ENCODE measurements at regions not wholly inside any gene's neighbourhood (a gene's known extent, or its start where the extent isn't known, plus 50 kb on each side); places are given as distances from the start of the nearest gene placed in this dataset.
A peak's percentile ranks its signal among the peaks of the same experiment; 100 is the strongest.
"Not testable (repeated sequence)": the region's sequence is repeated elsewhere in the genome, so short reads cannot be mapped to it uniquely, and the experiment has no call there.

DNA sequence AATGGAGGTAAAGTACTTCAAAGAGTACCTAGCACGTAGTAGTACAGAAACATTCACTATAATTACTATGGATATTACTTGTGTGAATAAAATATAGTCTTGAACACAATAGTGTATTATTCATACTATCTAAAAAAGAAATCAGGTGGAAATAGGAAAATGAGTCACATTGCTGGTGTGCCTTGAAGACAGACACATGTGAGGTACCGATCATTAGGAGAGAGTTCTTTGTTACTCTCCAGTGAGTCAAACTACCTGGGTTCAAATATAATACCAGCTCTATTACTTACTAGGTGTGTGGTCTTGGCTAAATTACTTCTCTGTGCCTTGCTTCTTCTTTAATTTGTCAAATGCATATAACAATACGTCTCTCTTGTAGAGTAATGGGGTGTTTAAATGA, 50.8 kb upstream of the BEND6 start:
- DNase-seq: no peak

DNA sequence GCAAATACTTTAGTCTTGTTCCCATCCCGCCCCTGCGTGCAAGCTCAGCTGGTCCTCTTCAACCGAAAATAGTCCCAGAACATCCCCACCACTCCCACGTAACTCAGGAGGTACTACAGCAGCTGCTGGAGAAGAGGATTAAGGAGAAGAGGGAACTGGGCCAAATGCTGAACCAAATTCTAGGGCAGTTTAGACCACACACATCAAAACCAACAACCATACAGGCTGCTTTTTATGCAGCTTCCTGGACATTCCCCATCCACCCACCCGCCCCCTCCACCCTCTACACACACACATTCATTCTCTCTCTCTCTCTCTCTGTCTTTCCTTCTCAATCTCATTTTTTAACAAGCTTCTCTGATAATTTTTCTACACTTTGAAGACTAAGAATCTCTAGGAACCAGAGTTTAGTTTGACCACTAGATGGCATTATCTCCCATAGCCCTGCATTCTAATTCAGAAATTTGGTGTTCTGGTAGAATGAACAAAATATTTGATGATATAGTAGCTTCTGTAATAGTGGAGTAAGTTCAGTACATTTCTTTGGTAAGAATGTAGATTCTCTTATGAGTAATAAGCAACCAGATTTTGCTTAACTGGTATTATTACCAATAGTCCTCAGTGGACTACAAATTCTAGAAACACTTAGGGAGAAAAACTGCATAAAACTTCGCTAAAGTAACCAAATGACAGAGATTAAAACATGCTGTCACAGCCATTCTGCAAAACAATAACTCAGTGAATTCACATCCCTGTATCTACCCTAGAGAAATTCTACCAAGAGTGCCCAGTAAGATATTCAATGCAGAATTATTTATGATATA, 52.1 kb upstream of the BEND6 start:
- DNase-seq: peak; percentile 88

DNA sequence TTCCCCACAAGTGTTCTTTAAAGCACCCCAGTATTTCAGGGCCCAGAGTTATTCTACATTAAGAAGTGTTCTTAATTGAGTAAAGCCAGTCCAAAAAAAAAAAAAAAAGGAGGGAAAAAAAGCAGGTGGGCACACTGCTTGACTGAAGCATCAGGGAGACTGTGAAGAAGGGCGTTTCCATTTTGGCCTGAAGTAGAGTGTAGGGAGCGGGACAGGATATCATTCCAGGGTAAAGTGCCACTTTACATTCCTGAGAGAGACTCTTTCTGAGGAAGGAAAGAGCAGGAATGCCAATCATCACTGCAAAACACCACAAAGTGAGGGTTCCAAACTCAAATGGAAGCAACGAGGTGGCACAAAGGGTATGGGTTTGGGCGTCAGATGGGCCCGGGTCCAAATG, 54.1 kb upstream of the BEND6 start:
- no peak for DNase-seq

DNA sequence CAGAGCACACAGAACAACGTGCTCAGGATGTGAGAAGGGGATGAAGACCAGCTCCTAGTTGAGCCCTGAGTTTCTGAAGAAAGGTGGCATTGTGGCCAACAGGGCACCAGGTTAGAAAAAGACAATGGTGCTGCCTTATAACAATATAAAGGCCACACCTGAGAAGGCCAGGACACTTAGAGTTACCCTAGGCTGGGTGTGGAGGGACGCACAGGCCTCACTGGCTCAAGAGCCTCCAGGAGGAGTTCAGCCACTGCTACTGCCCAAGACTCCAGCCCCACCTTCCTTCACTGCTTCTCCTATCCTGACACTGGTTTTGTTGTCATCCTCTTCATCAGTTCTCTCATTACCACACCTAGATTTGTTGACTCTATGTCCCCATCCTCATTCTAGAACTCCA, 55.2 kb upstream of the BEND6 start:
- no peak for DNase-seq

DNA sequence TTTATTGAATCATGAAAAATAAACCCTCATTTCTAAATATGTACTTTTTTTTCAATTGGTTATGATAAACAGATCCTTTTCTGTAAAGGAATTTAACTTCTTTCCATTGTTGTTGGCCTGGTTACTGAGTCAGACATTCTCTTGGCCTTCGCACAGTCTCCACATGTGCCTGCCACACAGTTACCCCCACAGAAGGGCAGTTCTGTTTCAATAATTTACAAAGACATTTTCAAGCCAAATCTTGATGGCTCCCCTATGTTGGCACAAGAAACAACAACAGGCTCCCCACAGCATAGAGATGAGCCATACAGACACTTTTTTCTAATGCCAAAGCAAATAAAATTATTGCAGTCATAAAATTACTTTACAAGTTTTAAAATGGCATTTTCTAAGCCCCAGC, 55.6 kb upstream of the BEND6 start:
- DNase-seq: peak; percentile 43

DNA sequence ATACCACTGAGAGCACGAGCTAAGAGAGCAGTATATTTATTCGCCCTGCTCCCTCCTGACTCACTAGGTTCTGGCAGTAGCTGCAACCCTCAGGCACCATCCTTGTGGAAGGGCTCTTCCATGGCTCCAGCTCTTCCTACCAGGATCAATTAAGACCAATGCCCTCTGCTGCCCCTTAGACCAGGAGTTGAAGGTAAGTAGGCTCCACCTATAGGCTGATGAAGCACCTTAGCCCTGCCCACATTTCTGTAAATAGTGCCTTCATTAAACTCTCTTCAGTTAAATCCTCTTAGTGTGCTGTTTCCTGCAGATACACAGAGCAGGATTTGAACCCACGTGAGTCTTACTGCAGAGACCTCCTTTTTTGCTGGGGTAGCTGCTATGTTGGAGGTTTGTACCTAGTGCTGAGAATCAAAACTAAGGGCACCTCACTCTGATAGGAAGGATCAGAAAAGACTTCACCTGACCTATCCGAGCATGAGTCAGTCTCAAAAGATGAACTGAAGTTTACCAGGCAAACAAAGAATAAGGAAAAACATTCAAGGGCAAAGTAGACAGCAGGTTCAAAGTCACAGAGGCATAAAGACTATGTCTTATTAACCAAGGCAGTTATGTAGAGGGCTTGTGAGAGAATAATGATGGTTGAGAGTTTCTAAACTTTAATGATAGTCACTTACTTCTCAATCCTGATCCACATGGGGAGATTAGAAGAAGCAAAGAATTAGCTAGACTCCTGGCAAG, 56.9 kb upstream of the BEND6 start:
- DNase-seq: no peak

DNA sequence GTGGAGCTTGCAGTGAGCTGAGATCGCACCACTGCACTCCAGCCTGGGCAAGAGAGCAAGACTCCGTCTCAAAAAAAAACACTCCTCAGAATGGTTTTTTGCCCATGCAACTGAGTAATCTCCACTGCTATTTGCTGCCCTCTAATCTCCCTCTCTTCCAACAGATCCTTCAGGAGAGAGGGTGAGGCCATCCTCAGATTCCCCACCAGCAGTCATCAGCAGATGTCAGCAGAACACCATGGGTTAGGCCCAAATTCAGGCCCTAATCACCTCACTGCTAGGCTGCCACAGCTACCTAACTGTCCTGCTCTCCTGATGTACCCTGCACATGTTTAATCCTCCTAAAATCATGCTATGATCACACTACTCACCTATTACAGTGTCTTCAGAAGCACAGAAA, 63.2 kb upstream of the BEND6 start:
- DNase-seq: peak; percentile 44

DNA sequence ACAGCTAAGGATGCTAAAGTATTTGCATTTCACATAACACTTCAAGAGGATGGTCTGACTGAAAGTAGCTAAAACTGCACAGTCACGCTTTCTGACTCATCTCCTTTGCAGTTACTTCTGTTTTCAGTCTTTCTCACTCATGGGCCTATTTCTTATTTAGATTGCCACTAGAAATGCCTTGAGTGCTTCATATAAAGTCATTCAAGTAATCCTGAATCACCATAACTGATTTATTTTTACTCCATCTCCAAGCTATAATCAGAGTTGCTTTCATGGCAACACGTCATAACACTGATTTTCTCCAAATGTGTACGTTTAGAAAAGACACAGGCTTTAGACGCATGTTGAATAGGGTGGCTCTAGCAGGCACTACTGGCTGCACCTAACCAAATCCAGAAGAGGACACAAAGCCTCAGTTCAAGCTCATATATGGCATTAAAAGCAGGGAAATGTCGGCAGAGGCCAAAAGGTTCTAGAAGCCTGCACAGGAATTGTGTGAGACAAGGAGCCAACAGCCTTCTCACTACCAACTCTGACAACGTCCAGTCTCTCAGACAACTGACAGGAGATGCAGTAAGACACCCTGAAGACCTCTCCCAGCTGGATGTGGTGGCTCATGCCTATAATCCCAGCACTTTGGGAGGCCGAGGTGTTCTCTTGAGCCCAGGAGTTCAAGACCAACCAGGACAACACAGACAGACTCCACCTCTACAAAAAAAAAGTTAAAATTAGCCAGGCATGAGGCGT, 64.1 kb upstream of the BEND6 start:
- peak; percentile 93 for DNase-seq

DNA sequence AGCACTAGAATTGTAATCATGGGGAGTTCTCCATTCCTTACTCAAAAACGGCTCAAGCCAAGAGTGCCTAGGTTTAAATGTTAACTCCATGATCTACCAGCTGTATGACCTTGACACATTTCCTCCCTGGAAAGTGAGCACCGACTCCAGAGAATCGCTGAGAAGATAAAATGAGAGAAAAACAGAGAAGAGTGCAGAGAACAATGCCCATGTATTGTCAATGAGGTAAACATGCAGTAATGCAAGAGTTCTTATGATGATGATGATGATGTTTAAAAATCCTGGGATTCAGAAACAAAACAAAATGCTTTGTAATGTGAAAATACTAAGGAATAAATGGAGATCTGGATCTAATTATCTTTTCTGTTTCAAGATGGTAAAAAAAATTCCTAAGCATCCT, 64.8 kb upstream of the BEND6 start:
- no peak for DNase-seq

DNA sequence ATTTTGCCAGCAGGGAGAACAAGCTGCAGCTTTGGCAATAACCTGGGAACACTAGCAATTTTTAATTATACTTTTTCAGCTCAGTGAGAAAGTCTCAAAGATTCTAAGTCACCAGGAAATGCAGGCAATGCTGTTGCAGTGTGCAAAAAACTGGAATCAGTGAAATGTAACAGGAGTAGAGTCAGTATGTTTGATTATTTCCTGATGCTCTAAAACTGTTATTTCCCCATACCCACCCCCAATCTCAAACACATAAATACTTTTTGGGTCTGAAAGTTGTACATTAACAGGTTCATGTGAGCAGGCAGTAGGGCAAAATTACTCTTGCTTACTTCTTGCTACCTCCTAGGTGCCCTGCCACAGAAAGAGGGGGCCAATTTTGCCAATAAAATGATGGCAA, 65.4 kb upstream of the BEND6 start:
- DNase-seq: no peak

DNA sequence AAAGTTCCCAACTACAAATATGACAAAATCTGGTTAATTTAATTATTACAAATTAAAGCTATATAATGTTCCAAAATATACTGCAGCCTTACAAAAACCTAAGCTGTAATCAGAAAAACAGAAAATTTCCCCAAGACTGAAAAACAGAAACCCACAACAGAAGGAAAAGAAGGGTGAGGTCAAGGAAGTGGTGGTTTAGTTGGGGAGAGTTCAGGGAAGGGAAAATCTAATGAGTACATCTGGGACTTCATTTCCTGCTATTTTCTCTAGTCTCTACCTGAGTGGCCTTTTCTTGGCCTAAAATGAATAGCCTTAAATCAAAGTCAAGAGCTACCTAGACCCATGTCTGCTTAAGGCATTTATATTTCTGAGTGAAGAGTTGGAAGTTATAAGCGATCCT, 66.2 kb upstream of the BEND6 start:
- DNase-seq: no peak

DNA sequence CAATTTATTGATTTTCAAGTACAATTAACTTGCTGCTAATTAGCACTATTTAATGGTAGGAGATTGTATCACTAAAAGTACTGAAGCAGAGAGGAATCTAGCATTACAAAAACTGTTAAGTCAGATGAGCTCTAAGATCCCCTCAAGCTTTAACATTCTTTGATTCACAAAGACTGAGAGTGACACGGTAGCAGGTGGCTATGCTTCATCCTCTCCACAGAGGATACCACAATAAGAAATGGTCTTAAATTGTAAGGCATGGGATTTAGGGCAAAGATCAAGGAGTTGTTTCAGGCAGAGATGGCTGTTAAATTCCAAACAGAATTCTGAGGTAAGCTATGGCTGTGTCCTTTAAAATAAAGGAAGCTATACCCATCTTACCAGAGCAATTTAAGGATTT, 67.8 kb upstream of the BEND6 start:
- DNase-seq: no peak

DNA sequence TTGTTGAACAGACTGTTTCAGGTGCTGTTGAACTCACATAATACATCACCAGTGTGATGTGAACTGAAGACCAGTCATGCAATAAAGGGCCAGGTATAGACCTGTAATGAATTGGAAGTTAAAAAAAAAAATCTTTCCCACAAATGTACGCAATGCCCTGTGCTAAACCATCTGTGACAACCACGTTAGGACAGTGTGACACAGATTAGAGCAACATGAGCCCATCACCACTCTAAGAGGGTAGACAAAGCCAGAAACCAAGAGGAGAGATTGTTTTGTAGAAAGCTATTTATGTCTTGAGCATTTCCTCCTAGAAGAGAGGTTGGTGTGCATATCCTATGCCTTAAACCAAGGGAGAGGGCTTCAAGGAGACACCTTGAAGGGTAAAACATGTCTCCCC, 77.0 kb upstream of the BEND6 start:
- DNase-seq: no peak

DNA sequence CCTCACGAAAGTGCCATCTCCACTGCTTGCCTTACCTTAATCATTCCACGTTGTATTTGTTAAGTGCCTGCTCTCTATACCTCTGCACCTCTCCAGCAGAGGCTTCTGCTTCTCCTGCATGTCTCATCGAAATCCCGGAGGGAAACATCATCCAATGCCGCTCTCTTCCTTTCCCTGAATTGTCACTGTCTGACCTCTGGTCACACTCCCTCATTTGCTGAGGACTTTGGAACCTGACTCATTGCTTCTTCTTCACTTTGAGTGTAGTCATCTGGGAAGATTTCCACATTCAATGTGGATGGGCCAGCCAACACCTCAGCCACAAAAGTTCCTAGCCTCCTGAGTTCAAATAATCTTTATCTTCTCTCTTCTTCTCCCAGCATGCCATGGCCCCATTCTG, 78.9 kb upstream of the BEND6 start:
- no peak for DNase-seq

DNA sequence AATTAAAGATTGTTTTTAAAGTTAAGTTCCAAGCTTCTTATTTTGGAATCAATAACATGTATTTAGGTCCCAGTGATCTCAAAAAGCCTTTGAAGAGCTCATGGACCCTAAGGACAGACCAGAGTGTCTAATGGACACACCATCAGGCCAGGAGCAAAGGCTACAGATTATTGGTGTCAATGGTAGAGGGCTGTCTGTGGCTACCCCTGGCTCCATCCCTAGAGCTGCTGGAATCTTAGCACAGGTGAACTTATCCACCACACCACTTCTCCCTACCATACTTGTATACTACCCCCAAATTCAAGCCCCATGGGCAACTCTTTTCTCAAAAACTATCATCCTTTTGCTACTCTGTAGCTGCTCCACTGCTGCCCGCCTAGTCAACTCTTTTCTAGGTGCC, 79.4 kb upstream of the BEND6 start:
- no peak for DNase-seq

DNA sequence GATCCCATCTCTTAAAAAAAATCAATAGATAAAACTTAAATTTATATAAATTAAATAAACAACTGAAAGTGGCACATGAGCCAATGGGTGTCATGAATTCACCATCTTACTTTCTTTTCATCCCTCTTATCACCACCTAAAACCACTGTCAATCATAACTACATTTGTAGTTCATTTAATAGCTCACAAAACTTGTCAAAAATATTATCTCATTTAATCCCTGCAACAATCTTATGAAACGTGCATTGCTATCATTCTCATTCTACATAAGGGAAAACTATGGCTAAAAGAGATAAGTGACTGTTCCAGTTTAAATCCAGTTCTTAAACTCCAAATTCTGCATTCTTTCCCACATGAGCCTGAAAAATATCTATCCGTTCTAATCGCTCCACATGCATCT, 80.6 kb upstream of the BEND6 start:
- no peak for DNase-seq

DNA sequence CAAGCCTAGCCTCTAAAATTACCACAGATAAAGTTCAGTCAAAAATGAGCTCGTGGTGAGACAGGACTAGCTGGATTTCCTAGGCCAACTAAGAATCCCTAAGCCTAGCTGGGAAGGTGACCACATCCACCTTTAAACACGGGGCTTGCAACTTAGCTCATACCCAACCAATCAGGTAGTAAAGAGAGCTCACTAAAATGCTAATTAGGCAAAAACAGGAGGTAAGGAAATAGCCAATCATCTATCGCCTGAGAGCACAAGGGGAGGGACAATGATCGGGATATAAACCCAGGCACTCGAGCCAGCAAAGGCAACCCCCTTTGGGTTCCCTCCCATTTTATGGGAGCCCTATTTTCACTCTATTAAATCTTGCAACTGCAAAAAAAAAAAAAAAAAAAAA, 84.9 kb upstream of the BEND6 start:
- not testable (repeated sequence) for DNase-seq

DNA sequence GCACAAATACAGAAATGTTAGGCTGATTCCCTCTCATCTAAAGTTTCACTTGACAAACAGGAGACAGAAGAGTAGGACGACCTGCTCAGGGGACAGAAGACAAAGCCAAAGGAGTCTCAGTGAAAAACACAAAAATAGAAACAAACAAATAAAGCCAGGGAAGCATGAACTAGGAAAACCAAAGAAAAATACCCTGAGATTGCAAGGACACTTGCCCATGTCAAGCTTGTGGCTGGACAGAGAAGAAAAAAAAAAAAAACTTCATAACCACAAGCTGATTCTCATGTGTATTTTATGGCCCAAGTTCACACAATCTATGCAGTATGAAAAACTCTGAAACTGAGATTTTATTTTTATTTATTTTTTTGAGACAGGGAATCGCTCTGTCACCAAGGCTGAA, 85.6 kb upstream of the BEND6 start:
- no peak for DNase-seq

DNA sequence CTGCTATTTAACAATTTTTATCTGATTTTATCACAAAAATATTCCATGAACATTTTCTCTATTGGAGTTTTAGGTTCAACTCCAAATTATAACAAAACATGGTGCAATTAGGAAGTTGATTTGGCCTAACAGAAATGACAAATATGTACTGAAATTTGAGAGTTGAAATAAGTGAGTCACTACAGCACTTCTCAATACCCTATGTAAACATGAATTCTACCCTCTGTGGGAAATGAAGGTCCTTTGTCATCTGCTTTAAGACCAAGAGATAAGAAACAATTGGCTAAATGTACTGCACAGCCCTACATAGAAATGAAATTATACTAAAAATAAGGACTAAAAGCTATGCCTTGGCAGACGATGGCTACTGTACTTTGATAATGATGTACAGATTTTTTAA, 86.2 kb upstream of the BEND6 start:
- DNase-seq: peak; percentile 55

DNA sequence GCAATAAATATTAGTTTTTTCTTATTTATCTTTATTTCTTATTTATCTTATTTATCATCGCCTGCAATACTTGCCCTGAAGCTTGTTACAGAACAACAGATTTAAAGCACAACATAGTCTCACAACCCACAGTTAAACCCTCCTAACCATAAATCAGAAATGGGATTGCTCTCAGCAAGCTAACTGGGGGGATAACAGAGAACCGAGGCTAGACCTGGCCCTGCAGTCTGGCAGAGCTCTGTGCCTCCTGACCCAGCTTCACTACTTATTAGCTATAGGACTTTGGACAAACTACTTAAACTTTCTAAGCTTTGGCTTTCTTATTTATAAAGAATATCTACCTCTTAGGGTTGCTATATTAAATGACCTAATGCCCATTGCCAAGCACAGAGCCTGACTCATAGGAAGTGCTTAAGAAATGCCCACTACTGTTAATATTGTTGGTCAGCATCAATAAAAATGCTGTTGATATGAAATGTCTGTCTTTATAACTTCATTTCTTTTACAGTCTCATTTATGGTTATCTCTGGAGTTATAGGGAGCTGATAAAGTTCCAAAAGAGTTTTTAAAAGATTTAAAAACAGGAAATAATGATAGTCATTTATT, 87.9 kb upstream of the BEND6 start:
- DNase-seq: no peak

DNA sequence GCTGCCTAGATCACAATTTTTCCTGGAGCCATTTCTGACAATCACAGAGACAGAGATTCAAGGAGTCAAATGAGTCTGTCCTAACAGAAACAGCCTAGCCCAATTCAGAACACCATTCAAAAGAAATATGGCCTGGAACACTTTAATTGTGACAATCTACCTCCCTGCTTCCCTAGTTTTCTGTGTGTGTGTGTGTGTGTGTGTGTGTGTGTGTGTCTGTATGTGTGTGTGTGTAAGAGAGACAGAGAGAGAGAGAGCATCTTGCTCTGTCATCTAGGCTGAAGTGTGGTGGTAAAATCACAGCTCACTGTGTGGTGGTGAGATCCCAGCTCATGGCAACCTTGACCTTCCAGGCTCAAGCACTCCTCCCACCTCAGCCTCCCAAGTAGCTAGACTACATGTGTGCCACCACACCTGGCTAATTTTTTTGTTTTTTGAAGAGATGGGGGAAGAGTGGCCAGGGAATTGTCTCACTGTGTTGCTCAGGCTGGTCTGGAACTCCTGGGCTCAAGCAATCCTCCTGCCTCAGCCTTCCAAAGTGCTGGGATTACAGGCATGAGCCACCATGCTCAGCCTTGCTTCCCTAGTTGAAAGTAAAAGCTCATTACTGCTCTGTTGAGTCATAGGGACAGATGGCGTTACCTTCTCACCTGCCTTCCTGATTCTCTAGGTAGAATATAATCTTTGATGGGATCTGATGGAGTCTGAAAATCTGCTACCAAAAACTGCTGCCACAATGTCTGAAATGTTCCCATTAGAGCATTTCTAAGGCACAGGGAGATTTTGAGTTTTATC, 89.6 kb upstream of the BEND6 start:
- no peak for DNase-seq

DNA sequence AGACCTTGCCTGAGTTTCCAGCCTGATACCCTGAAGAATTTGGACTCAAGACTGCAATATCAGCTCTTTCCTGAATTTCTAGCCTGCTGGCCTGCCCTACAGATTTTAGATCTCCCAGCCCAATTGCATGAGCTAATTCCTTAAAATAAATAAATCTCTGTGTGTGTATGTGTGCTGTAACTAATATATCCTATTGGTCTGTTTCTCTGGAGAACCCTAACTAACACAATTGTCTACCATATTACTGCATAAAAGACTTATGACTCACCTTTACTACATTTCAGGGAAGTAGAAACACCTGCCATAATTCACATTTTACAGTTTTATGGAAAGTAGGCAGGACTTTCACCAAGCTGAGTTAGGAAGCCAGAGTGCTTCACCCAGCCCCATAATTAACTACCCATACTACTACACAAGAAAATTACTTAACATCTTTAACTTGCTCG, 90.7 kb upstream of the BEND6 start:
- no peak for DNase-seq

DNA sequence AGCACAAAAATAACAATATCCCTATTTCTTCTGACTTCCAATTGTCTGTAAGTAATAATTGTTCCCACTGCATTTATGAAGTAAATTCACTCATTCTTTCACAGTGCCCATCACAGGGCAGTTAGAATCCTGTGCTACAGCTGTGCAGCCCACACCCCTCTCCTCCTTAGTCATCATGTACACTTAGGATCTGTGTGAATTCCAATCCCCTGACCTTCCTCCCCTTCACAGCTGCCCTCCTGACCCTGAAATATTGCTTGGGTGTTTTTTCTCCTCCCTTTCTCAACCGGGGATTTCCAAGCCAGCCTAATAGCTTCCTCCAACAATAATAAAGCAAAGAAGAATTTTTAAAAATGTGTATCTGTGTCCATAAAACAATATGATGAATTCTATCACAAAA, 91.5 kb upstream of the BEND6 start:
- peak; percentile 70 for DNase-seq
